HT-29 (cell line): ENCODE measurements at regions not wholly inside any gene's neighbourhood (a gene's known extent, or its start where the extent isn't known, plus 50 kb on each side); places are given as distances from the start of the nearest gene placed in this dataset.

Experiments used
- DNase-seq: peaks from one replicate; pipeline ENCODE4 v3.0.0-alpha.2; 2015; ENCODE audit warnings: low spot score

GRCh38 chr16:85308611-85309540 is 196.6 kb upstream of the CIBAR2 start:
- DNase-seq, result no peak

DNA sequence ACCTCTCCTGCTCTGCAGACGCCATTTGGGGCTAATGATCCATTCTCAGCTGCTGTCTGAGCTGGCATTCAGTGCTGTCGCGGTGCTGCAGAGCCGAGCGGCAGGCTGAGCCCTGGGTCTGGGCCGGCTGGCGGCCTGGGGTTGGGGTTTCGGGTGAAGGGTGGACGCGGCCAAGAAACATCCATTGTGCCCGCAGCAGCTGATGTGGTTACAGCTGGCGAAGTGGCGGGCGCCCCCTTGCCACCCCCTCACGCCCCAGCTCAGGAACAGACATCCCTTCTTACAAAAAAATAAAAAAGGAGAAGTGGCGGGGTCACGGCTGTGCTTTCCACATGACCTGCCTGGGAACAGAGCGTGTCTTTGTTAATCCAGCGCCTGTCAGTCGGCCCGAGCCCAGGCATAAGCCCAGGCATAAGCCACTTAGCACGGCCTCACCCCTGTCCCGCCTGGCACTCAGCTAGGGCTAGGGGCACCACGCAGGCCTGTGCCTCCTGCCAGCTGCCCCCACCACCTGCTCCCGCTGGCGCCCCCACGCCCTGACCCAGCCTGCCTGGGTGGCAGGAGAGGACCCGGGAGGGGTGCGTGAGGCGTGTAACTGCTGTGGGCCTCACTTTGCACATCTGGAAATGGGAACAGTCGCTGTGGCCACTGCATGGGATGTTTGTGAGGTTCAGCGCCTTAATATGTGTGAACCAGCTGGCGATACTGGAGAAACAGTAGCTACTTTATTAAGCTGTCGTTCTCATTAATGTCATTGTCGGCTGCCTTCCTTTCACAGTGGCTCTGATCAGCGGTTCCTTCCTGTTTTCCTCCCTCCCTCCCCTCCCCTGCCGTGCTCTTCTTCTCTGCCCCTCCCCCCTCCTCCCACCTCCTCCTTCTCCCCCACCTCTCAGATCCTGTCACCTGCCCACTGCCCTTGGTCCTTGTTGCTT is 197.7 kb upstream of the CIBAR2 start:
- DNase-seq, result no peak

GRCh38 chr16:85310868-85311585 is 198.8 kb upstream of the CIBAR2 start:
- no peak for DNase-seq

GRCh38 chr16:85311741-85312140 is 199.5 kb upstream of the CIBAR2 start:
- no peak for DNase-seq

- DNase-seq, result no peak
Observed at GRCh38 chr16:85312174-85312573, 199.9 kb upstream of the CIBAR2 start.

DNA sequence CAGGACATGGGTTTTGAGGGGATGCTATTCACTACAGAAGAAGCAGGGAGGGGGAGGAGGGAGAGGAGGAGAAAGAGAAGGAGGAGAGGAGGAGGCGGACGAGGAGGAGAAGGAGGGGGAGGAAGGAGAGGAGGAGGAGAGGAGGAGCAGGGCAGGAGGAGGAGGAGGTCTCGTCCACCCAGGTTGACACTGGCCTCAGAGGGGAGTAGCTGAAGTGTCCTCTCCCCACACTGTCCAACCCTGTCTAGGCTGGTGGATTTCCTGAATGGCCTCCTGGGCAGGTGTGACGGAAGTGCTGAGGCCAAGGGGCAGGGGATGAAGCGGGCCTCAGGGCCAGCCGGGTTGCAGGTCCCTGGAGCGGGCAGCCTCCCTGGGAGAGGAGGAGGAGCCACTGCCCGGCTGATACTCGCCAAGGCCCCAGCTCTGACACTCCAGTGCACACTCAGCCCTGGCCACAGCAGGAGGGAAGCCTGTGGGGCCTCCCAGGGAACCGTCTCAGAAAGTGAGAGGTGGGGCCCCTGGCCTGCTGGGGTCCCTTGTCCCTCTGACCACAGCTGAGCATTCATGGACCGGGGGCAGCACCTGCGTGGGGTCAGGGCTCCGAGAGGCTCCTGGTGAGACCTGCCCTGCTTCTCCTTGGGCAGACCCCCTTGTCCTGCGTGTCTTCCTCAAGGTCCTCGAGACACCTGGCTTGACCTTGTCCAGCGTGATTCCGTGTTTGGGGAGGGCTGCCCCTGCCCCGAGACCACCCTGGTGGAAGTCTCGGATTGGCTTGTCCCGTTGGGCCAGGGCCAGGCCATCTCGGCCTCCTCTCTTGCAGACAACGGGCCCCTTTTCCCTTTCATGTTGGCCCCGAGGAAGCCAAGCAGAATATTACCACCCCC is 200.6 kb upstream of the CIBAR2 start:
- no peak for DNase-seq

- no peak for DNase-seq
Observed at GRCh38 chr16:85313526-85314301, 201.4 kb upstream of the CIBAR2 start.

DNA sequence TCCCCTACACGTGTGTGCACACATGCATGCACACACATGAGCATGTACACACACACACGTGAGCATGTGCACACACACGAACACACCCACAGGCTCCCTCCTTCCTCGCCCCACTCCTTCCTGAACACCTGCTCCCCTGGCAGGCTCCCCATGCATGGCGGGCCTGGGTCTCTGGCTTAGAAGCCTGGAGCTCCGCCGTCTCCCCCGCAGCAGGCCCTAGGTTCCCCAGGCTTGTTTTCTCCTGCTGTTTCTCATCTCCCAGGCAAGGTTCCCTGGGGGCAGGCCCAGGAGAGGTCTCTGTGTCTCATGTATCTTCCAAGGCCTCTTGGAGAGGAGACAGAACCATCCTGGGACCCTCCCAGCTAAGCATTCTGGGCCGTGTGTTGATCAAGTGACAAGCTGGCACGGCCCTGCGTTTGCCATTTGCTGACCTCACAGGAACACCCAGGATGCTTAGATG is 202.3 kb upstream of the CIBAR2 start:
- DNase-seq, result no peak

DNA sequence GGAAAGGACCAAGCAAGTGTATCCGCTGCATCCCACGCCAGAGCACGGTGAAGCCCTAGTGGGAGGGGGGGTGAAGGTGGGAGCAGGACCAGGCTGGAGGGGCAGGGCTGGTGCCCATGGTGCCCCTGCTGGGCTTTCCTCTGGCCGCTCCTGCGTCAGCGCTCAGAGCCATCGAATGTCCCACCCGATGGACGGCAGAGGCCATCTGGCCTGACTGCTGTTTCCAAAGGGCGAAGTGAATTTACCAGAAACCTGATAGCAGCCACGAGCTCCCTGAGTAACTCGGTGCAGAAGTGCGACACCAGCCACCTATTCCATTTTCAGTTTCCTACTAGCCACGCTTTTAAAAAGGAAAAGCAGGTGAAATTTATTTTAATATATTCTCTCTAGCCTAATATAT is 203.6 kb upstream of the CIBAR2 start:
- DNase-seq, result no peak

DNA sequence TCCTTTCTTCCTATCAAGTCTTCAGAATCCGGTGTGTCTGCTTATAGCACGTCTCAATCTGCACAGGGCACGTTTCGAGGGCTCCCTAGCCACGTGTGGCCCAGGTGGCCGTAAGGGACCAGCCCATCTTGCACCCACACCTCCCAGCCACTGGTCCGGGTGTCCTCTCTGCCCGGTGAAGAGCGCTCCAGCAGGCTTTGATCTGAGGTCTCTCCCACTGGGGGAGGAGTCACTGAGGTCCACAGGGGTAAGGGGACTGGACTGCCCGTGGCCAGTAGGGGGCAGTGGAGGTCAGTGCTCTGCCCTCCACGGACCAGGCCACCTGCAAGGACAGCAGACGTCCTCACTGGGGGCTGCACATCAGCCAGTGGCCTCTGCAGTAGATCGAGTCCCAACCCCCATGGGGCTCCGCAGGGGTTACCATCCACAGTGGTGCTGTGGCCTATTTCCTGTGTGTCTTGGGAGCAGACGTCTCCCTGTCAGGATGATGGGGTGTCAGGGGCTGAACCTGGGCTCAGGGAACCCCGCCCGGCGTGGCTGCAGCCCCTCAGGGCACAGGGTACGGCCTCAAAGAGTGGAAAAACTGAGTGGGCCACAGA is 204.1 kb upstream of the CIBAR2 start:
- peak; percentile 66 for DNase-seq

GRCh38 chr16:85316944-85317343 is 204.7 kb upstream of the CIBAR2 start:
- DNase-seq, result no peak

DNA sequence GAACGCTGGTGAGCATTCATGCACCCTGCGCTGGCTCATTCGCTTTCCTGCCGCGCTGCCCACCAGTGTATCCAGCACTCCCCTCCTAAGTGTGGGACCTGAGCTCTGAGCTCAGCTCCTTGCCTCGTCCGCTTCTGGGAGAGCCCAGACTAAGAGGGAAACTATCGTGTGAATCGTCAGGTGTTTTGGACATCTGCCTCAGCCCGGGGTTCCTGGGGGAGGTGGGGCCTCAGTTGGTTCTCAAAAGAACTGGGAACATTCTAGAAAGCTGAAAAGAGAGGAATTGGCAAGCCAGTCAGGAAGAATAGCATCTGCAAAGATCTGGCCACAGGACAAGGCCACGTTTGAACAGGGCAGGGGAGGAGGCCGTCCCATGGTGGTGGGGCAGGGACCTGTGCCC is 205.4 kb upstream of the CIBAR2 start:
- DNase-seq, result no peak

- no peak for DNase-seq
Observed at GRCh38 chr16:85319208-85319983, 207.1 kb upstream of the CIBAR2 start.

DNA sequence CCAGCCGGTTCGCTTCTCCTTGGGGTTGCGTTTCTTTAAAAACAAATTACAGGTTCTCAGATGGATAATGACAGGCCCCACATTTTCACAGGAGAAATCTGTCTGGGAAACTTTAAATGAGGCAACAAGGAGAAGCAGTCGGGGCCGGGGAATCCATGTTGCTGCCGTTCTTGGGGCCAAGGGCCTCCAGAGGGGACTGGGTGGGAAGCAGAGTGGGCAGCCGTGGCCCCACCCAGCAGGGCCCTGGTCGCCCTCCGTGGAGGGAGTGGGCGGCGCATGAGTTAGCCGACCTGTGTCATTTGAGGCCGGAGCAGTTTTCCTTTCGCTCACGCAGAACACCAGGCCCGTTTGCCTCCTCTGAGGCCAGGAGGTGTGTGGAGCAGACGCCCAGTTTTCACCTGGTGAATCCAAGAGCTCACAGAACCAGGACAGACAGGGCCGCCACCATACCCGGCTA is 207.7 kb upstream of the CIBAR2 start:
- no peak for DNase-seq

GRCh38 chr16:85320677-85321385 is 208.6 kb upstream of the CIBAR2 start:
- DNase-seq, result no peak

- DNase-seq, result peak; percentile 44
Observed at GRCh38 chr16:85321509-85322271, 209.4 kb upstream of the CIBAR2 start.
